Calu3 (cell line): ENCODE measurements at regions not wholly inside any gene's neighbourhood (a gene's known extent, or its start where the extent isn't known, plus 50 kb on each side); places are given as distances from the start of the nearest gene placed in this dataset.

Experiments used
- BruUV-seq: library from RNA; stranded (reverse); fragments of 400-500 nt; replicated peaks from 2 replicates; lab custom pipeline; 2021; lab: Mats Ljungman, UMichigan
- CTCF ChIA-PET: fragments of 300-600 bp; sonication (Branson Sonifier 250); formaldehyde crosslinking; loops from one replicate; lab custom pipeline; 2022; ENCODE audit warnings: antibody characterized with exemption; lab: Charles Lee
- DNase-seq: peaks from one replicate; pipeline ENCODE4 v3.0.0; 2022
- H3K27ac Mint-ChIP-seq: one replicate; pipeline ENCODE4 v1.8.0; 2022; ENCODE audit warnings: mixed read lengths; ENCODE audit not compliant: unreplicated experiment
- H3K27me3 Mint-ChIP-seq: one replicate; pipeline ENCODE4 v1.8.0; 2022; ENCODE audit warnings: mixed read lengths; ENCODE audit not compliant: unreplicated experiment
- H3K36me3 Mint-ChIP-seq: one replicate; pipeline ENCODE4 v1.8.0; 2022; ENCODE audit warnings: mild to moderate bottlenecking, moderate library complexity, mixed read lengths; ENCODE audit not compliant: insufficient read depth, unreplicated experiment
- H3K4me1 Mint-ChIP-seq: one replicate; pipeline ENCODE4 v1.8.0; 2022; ENCODE audit warnings: mild to moderate bottlenecking, low read depth, mixed read lengths; ENCODE audit not compliant: unreplicated experiment
- H3K4me3 Mint-ChIP-seq: one replicate; pipeline ENCODE4 v1.8.0; 2022; ENCODE audit warnings: mild to moderate bottlenecking, low read depth, moderate library complexity, mixed read lengths; ENCODE audit not compliant: unreplicated experiment
- H3K9me3 Mint-ChIP-seq: one replicate; pipeline ENCODE4 v1.8.0; 2022; ENCODE audit warnings: low read depth, mixed read lengths; ENCODE audit not compliant: unreplicated experiment
- intact Hi-C: fragments of 100-400 bp; cut with micrococcal nuclease; formaldehyde crosslinking; loops from one replicate; pipeline ENCODE4 v1.10.0; 2022; ENCODE audit not compliant: unreplicated experiment
- TF ChIP-seq, protein P1 (sequence below): fragments of 200-600 bp; IDR thresholded peaks from one replicate; pipeline ENCODE4 v1.8.0; 2022; ENCODE audit warnings: antibody characterized with exemption; ENCODE audit not compliant: unreplicated experiment

DNA sequence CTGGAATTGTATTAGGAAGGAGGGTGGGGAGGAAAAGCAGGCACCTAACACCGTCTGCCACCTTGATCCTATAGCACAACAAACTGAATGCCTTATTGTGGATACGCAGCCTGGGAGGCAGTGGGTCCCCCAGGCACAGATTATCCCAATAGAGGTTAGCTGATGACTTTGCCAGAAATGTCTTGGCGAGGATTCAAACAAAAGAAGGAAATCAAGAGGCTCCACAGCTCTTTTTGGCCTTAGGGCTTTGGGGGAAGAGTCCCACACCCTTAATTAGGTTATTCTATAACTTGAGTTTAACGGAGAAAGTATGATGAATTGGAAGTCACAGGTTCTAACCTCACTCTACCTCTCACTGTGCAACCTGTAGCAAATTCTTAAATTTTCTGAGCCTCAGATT lies 102.0 kb downstream of the MRPL14 start:
- no peaks in the 10 kb centered on the region for H3K27me3 Mint-ChIP-seq
- H3K4me3 Mint-ChIP-seq = no peak overlapping the region
- DNase-seq = no peak
- no peak overlapping the region for H3K27ac Mint-ChIP-seq
- BruUV-seq = no TSS peak
- peaks cover 28% of the 10 kb centered on the region for H3K4me1 Mint-ChIP-seq
- TF ChIP-seq, protein P1, sequence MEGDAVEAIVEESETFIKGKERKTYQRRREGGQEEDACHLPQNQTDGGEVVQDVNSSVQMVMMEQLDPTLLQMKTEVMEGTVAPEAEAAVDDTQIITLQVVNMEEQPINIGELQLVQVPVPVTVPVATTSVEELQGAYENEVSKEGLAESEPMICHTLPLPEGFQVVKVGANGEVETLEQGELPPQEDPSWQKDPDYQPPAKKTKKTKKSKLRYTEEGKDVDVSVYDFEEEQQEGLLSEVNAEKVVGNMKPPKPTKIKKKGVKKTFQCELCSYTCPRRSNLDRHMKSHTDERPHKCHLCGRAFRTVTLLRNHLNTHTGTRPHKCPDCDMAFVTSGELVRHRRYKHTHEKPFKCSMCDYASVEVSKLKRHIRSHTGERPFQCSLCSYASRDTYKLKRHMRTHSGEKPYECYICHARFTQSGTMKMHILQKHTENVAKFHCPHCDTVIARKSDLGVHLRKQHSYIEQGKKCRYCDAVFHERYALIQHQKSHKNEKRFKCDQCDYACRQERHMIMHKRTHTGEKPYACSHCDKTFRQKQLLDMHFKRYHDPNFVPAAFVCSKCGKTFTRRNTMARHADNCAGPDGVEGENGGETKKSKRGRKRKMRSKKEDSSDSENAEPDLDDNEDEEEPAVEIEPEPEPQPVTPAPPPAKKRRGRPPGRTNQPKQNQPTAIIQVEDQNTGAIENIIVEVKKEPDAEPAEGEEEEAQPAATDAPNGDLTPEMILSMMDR = no peak
- intact Hi-C loops = no loop called here
- CTCF ChIA-PET = interaction anchor here (0.6 to 1.2 kb wide), 4 partner anchors 23 to 255 kb away, joined by 3 to 4 read pairs (median 4); partner anchors contain the start of gene VEGFA
- H3K36me3 Mint-ChIP-seq = no peaks in the 10 kb centered on the region
- no peaks in the 10 kb centered on the region for H3K9me3 Mint-ChIP-seq

DNA sequence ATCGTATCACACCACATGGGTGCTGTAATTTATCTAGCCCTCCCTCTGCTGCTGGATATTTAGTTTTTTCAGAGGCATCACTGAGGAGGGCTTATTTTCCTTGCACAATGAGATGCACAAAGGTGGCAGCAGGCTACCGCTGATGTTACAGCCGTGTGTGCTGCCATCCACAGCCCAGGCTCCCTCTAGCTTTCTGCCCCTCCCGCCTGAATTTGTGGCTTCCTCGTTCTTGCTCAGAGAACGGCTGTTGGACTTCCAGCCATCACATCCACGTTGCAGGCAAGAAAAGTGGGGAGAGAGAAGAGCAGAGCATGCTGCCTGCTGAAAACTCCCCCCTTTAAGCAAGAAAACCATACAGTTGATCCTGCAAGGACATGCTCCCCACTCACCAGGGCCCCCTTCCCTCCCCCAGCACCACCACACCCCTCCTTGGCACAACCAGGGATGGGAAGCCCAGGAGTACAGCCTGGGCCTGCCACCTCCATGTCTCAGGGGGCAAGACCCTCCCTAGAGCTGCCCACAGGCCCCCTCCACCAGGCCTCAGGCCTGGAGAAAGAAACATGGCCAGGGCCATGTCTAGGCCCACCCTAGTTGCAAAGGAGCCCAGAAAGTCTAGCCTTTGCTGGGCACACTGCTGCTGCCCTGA lies 102.6 kb downstream of the MRPL14 start:
- H3K36me3 Mint-ChIP-seq = no peaks in the 10 kb centered on the region
- BruUV-seq = no TSS peak
- no peaks in the 10 kb centered on the region for H3K27me3 Mint-ChIP-seq
- DNase-seq = no peak
- no peak overlapping the region for H3K27ac Mint-ChIP-seq
- H3K4me3 Mint-ChIP-seq = no peak overlapping the region
- CTCF ChIA-PET = interaction anchor here (0.6 to 1.2 kb wide), 3 partner anchors 22 to 255 kb away, joined by 3 to 4 read pairs (median 3); partner anchors contain the start of gene VEGFA
- TF ChIP-seq, protein P1 = no peak
- peaks cover 28% of the 10 kb centered on the region for H3K4me1 Mint-ChIP-seq
- H3K9me3 Mint-ChIP-seq = no peaks in the 10 kb centered on the region
- intact Hi-C loops = no loop called here

DNA sequence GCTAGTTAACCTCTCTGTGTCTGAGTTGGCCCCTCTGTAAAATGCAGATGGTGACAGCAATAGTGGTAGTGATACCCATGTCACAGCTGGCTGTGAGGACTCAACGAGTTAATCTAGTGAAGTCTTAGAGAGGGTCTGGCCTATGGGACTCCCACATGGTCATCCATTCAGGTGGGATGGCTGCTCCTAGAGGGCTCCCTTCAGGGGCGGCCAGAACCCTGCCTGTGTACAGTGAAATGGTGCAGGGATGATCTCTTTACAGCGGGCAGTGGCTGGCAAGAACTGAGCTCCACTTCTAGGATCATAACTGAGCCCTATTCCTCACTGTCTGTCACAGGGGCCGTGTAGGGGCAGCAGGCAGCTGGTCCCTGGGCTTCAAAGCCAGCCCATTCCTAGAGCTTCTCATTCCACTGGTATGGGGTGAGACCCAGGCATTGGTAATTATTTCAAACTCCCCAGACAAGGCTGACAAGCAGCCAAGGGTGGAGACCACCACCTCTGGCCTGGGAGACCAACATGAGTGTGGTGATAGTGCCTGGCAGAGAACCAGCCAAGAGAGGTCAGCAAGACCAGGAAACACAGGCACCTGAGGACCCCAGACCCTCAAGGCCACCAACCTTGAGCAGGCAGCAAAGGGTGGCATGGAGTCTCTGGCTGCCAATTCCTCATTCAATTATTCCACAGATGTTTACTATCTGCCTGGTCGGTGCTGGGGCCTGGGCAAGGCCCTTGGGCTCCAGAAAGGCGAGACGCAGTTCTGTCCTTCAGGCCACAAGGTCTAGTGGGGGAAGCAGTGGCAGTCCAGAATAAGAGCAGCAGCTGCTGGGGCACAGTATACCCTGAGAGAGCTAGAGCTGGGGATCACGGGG lies 103.4 kb downstream of the MRPL14 start:
- no peaks in the 10 kb centered on the region for H3K27me3 Mint-ChIP-seq
- no peaks in the 10 kb centered on the region for H3K9me3 Mint-ChIP-seq
- DNase-seq = no peak
- peaks cover 28% of the 10 kb centered on the region for H3K4me1 Mint-ChIP-seq
- TF ChIP-seq, protein P1 = no peak
- CTCF ChIA-PET = interaction anchor here (0.6 to 1.2 kb wide), 2 partner anchors 55 to 110 kb away, joined by 3 read pairs; no protein-coding TSS in a partner anchor
- intact Hi-C loops = no loop called here
- no peak overlapping the region for H3K4me3 Mint-ChIP-seq
- H3K36me3 Mint-ChIP-seq = no peaks in the 10 kb centered on the region
- BruUV-seq = no TSS peak
- H3K27ac Mint-ChIP-seq = no peak overlapping the region

DNA sequence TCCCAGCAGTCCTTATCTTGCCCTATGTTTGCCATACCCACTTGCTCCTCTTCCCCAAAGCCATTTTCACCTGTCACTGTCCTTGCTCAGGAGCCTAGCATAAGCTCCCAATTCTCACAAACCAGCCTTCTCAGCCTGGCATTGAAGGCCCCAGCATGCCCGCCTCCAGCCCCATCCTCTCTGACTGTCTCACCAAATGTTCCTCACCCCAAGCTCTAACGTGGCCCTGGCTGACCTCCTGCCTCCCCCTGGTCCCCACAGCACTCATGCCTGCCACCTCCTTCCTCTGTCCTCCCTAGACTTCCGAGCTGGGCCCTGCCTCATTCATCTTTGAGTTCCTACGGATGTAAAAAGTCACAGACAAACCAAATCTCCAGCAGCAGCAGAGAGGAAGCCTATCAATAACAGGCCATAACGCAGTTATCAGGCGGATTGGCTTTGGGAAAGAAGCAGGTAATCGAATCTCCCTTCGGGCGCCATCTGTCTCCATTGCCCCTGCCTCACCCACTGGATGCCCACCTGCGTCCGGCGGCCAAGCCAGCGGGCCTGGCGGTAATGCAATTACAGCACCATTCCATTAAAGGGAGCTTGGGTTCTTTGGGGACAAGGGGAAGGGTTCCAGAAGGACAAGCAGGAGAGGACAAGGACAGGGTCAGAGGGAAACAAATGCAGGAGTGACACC lies 104.4 kb downstream of the MRPL14 start:
- H3K4me3 Mint-ChIP-seq = no peak overlapping the region
- H3K36me3 Mint-ChIP-seq = no peaks in the 10 kb centered on the region
- no peak for DNase-seq
- no peaks in the 10 kb centered on the region for H3K9me3 Mint-ChIP-seq
- BruUV-seq = no TSS peak
- peaks cover 28% of the 10 kb centered on the region for H3K4me1 Mint-ChIP-seq
- TF ChIP-seq, protein P1 = no peak
- H3K27me3 Mint-ChIP-seq = no peaks in the 10 kb centered on the region
- CTCF ChIA-PET = interaction anchor here (0.6 to 0.8 kb wide), 2 partner anchors 11 to 50 kb away, joined by 3 to 7 read pairs; no protein-coding TSS in a partner anchor
- no peak overlapping the region for H3K27ac Mint-ChIP-seq
- intact Hi-C loops = no loop called here
